GM23338 (cell line): ENCODE measurements at regions not wholly inside any gene's neighbourhood (a gene's known extent, or its start where the extent isn't known, plus 50 kb on each side); places are given as distances from the start of the nearest gene placed in this dataset.

Experiments
- ATAC-seq: fragments of 200-7000 bp; cut with Tn5 transposase; 3 replicates; pipeline ENCODE4 v1.9.1; 2020
- DNase-seq: peaks from one replicate; pipeline ENCODE4 v3.0.0-alpha.2; 2015; ENCODE audit warnings: low spot score
- H2AFZ ChIP-seq: fragments of 200-600 bp; sonication (generic); 2 replicates; pipeline ENCODE4 v1.8.0; 2016; ENCODE audit warnings: antibody characterized with exemption, mild to moderate bottlenecking, moderate library complexity
- H3F3A ChIP-seq: fragments of 200-600 bp; sonication (generic); replicated peaks from 2 replicates; pipeline ENCODE4 v1.8.0; 2017; ENCODE audit warnings: antibody characterized with exemption, mixed run types, low read depth
- H3K27ac ChIP-seq: fragments of 200-600 bp; sonication (generic); 2 replicates; pipeline ENCODE4 v1.6.1; 2016; ENCODE audit warnings: low read depth
- H3K27me3 ChIP-seq: fragments of 200-600 bp; sonication (generic); 2 replicates; pipeline ENCODE4 v1.8.0; 2016; ENCODE audit warnings: mild to moderate bottlenecking, mixed run types, moderate library complexity; ENCODE audit not compliant: insufficient read depth
- H3K36me3 ChIP-seq: fragments of 200-600 bp; sonication (generic); 2 replicates; pipeline ENCODE4 v1.8.0; 2016; ENCODE audit warnings: mild to moderate bottlenecking; ENCODE audit not compliant: insufficient read depth
- H3K4me1 ChIP-seq: fragments of 200-600 bp; sonication (generic); 2 replicates; pipeline ENCODE4 v1.8.0; 2016; ENCODE audit warnings: mild to moderate bottlenecking, moderate library complexity; ENCODE audit not compliant: insufficient read depth
- H3K4me2 ChIP-seq: fragments of 200-600 bp; sonication (generic); 2 replicates; pipeline ENCODE4 v1.7.1; 2017; ENCODE audit warnings: mixed run types
- H3K4me3 ChIP-seq: fragments of 200-600 bp; sonication (generic); 2 replicates; pipeline ENCODE4 v1.6.1; 2016; ENCODE audit warnings: mixed run types
- H3K79me2 ChIP-seq: fragments of 200-600 bp; sonication (generic); replicated peaks from 2 replicates; pipeline ENCODE4 v1.8.0; 2017; ENCODE audit warnings: mild to moderate bottlenecking; ENCODE audit not compliant: insufficient read depth
- H3K9me2 ChIP-seq: fragments of 200-600 bp; sonication (generic); 2 replicates; pipeline ENCODE4 v1.8.0; 2017; ENCODE audit not compliant: insufficient read depth
- H4K20me1 ChIP-seq: fragments of 200-600 bp; sonication (generic); replicated peaks from 2 replicates; pipeline ENCODE4 v1.8.0; 2017; ENCODE audit warnings: mild to moderate bottlenecking; ENCODE audit not compliant: insufficient read depth
- H3K27ac Mint-ChIP-seq: 2 replicates; pipeline ENCODE4 v1.8.0; 2020; ENCODE audit warnings: inconsistent platforms, mild to moderate bottlenecking, moderate library complexity, mixed read lengths
- H3K27me3 Mint-ChIP-seq: 3 replicates; pipeline ENCODE4 v1.8.0; 2022; ENCODE audit warnings: low read depth, mild to moderate bottlenecking, moderate library complexity, mixed read lengths, inconsistent platforms; ENCODE audit not compliant: insufficient read depth, poor library complexity
- H3K36me3 Mint-ChIP-seq: 3 replicates; pipeline ENCODE4 v1.8.0; 2021; ENCODE audit warnings: low read depth, mild to moderate bottlenecking, inconsistent platforms, moderate library complexity, mixed read lengths
- H3K4me1 Mint-ChIP-seq: 3 replicates; pipeline ENCODE4 v1.8.0; 2020; ENCODE audit warnings: mild to moderate bottlenecking, inconsistent platforms, mixed read lengths
- H3K4me3 Mint-ChIP-seq: 3 replicates; pipeline ENCODE4 v1.8.0; 2021; ENCODE audit warnings: moderate library complexity, mild to moderate bottlenecking, inconsistent platforms, mixed read lengths
- H3K9me3 Mint-ChIP-seq: 3 replicates; pipeline ENCODE4 v1.8.0; 2020; ENCODE audit warnings: moderate library complexity, mild to moderate bottlenecking, inconsistent platforms, mixed read lengths
- CREB1 ChIP-seq: fragments of 250-450 bp; sonication (Bioruptor Pico); IDR thresholded peaks from 2 replicates; pipeline ENCODE4 v1.5.0; 2020; ENCODE audit warnings: low read depth, mild to moderate bottlenecking, moderate library complexity
- CTCF ChIP-seq, 2 experiments: fragments of 200-600 bp in 1 of 2; sonication (generic) in 1 of 2; conservative IDR thresholded peaks; 2 replicates each; pipeline versions ENCODE4 v1.5.1 to v1.6.1; 2016 to 2017; ENCODE audit warnings: antibody characterized with exemption in 2 of 2, low read depth in 2 of 2, mild to moderate bottlenecking in 2 of 2, moderate library complexity in 1 of 2
- EZH2phosphoT487 ChIP-seq: fragments of 200-600 bp; sonication (generic); IDR thresholded peaks from one replicate; pipeline ENCODE4 v1.8.1; 2018; ENCODE audit warnings: antibody characterized with exemption; ENCODE audit not compliant: unreplicated experiment
- JUNB ChIP-seq: IDR thresholded peaks from one replicate; pipeline ENCODE4 v1.6.1; 2016; ENCODE audit warnings: antibody characterized with exemption; ENCODE audit not compliant: unreplicated experiment
- NANOG ChIP-seq: IDR thresholded peaks from 2 replicates; pipeline ENCODE4 v1.6.1; 2016; ENCODE audit warnings: antibody characterized with exemption, borderline replicate concordance
- STAT1 ChIP-seq: IDR thresholded peaks from one replicate; pipeline ENCODE4 v1.6.1; 2016; ENCODE audit warnings: antibody characterized with exemption; ENCODE audit not compliant: unreplicated experiment
- ZNF114 ChIP-seq: fragments of 250-450 bp; sonication (Bioruptor Pico); IDR thresholded peaks from 2 replicates; pipeline ENCODE4 v1.5.0; 2020; ENCODE audit warnings: mild to moderate bottlenecking, moderate library complexity
- ZNF331 ChIP-seq: fragments of 250-450 bp; sonication (Bioruptor Pico); IDR thresholded peaks from 2 replicates; pipeline ENCODE4 v1.5.0; 2020; ENCODE audit warnings: low read depth, mild to moderate bottlenecking, moderate library complexity
- TF ChIP-seq, protein P1 (sequence below): IDR thresholded peaks from one replicate; pipeline ENCODE4 v1.6.1; 2018; ENCODE audit warnings: antibody characterized with exemption; ENCODE audit not compliant: unreplicated experiment

DNA sequence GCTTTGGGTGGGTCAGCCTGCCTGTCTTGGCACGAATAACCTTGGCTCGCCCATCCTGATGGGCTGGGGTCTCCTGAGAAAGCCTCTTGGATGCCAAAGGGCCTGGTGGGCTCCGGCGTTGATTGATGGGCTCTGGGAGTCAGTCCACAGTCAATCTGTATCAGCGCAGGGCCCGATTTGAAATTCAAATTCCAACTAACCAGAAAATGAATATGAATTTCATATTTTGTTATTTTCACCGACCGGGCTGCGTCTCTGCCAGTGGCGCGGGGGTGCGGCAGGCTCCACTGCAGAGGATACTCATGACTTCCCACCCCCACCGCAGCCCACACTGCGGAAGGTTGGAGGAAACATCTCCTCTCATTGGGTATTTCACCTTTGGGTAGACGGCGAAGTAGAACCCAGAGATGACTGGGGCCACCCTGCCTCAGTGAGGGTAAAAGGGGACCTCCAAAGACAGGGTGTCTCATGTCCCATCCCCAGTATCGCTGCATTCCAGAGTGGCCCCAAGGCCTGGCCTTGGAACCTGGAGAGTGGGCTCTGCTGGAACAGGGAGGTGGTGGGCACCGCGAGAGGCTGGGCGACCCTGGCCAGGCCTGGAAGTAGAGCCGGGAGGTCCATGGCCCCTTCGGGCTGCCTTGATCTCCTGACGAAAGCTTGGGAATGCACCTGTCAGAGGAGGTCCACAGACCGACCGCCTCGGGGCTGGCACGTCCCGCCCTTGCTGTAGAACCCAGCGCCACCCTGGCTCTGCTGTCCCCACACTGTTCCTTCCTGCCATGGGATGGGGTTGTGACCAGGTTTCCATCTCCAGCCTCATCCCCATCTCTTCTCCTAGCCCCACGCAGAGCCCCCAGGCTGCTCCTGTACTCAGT is 54.8 kb upstream of the SORCS2 start:
- Histone ChIP-seq H3K4me3 (no peak overlapping the region), H2AFZ (no peak overlapping the region), H4K20me1 (no peaks in the 10 kb centered on the region), H3K4me2 (no peak overlapping the region), H3K79me2 (no peaks in the 10 kb centered on the region), H3K4me1 (peaks cover 8% of the 10 kb centered on the region), H3F3A (no peaks in the 10 kb centered on the region), H3K27me3 (no peaks in the 10 kb centered on the region), H3K36me3 (no peaks in the 10 kb centered on the region), H3K9me2 (peaks cover 3% of the 10 kb centered on the region; the same call in 1 of the 2 replicates), H3K27ac (no peak overlapping the region)
- H3K27ac Mint-ChIP-seq = no peak overlapping the region
- ATAC-seq = no peak
- no peak for TF ChIP-seq NANOG
- TF ChIP-seq ZNF114 (CRISPR knock-in tag) = no peak
- TF ChIP-seq CREB1 = no peak
- TF ChIP-seq JUNB = no peak
- TF ChIP-seq, protein P1, sequence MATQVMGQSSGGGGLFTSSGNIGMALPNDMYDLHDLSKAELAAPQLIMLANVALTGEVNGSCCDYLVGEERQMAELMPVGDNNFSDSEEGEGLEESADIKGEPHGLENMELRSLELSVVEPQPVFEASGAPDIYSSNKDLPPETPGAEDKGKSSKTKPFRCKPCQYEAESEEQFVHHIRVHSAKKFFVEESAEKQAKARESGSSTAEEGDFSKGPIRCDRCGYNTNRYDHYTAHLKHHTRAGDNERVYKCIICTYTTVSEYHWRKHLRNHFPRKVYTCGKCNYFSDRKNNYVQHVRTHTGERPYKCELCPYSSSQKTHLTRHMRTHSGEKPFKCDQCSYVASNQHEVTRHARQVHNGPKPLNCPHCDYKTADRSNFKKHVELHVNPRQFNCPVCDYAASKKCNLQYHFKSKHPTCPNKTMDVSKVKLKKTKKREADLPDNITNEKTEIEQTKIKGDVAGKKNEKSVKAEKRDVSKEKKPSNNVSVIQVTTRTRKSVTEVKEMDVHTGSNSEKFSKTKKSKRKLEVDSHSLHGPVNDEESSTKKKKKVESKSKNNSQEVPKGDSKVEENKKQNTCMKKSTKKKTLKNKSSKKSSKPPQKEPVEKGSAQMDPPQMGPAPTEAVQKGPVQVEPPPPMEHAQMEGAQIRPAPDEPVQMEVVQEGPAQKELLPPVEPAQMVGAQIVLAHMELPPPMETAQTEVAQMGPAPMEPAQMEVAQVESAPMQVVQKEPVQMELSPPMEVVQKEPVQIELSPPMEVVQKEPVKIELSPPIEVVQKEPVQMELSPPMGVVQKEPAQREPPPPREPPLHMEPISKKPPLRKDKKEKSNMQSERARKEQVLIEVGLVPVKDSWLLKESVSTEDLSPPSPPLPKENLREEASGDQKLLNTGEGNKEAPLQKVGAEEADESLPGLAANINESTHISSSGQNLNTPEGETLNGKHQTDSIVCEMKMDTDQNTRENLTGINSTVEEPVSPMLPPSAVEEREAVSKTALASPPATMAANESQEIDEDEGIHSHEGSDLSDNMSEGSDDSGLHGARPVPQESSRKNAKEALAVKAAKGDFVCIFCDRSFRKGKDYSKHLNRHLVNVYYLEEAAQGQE = no peak
- no peak for TF ChIP-seq ZNF331 (CRISPR knock-in tag)
- TF ChIP-seq EZH2phosphoT487 = no peak
- no peak for TF ChIP-seq STAT1
- TF ChIP-seq CTCF (conservative IDR thresholded peaks at IDR 0.05; ENCODE audit: low read depth in 2 of 2) = no peak
- peaks cover 7% of the 10 kb centered on the region for H3K27me3 Mint-ChIP-seq
- no peak overlapping the region for H3K4me3 Mint-ChIP-seq
- DNase-seq = no peak
- H3K36me3 Mint-ChIP-seq = no peaks in the 10 kb centered on the region
- H3K9me3 Mint-ChIP-seq = no peaks in the 10 kb centered on the region; the same call in 2 of the 3 replicates
- peaks cover 19% of the 10 kb centered on the region for H3K4me1 Mint-ChIP-seq

GRCh38 chr4:7136351-7136750 is 56.0 kb upstream of the SORCS2 start:
- Histone ChIP-seq H3K27me3 (no peaks in the 10 kb centered on the region), H3K27ac (no peak overlapping the region), H3K4me1 (peaks cover 8% of the 10 kb centered on the region), H3K4me2 (no peak overlapping the region), H3F3A (no peaks in the 10 kb centered on the region), H3K4me3 (no peak overlapping the region), H2AFZ (no peak overlapping the region), H3K9me2 (peaks cover 3% of the 10 kb centered on the region; the same call in 1 of the 2 replicates), H4K20me1 (no peaks in the 10 kb centered on the region), H3K36me3 (no peaks in the 10 kb centered on the region), H3K79me2 (no peaks in the 10 kb centered on the region)
- Mint-ChIP-seq H3K9me3 (no peaks in the 10 kb centered on the region; the same call in 2 of the 3 replicates), H3K4me3 (no peak overlapping the region), H3K4me1 (peaks cover 19% of the 10 kb centered on the region), H3K36me3 (no peaks in the 10 kb centered on the region), H3K27me3 (peaks cover 7% of the 10 kb centered on the region), H3K27ac (0 out of 2 replicates have a peak overlapping the region, but pooled peaks have one; percentile 27)
- ATAC-seq (peak; percentile 19; the same call in 2 of the 3 replicates), DNase-seq (no peak)
- TF ChIP-seq ZNF331 (CRISPR knock-in tag) = no peak
